Stimulated activated CD4-positive, alpha-beta T cell treated with anti-CD3 and anti-CD28 coated beads, Interleukin-12 subunit alpha, Interleukin-12 subunit beta, amount 100 ng/mL, for 24 hours (primary cell): ENCODE measurements at regions not wholly inside any gene's neighbourhood (a gene's known extent, or its start where the extent isn't known, plus 50 kb on each side); places are given as distances from the start of the nearest gene placed in this dataset.
"Not testable (repeated sequence)": the region's sequence is repeated elsewhere in the genome, so short reads cannot be mapped to it uniquely, and the experiment has no call there.

Experiments used
- DNase-seq, 2 experiments: peaks; one replicate each; pipeline ENCODE4 v3.0.0-alpha.2; 2020; ENCODE audit warnings: low read depth in 2 of 2

DNA sequence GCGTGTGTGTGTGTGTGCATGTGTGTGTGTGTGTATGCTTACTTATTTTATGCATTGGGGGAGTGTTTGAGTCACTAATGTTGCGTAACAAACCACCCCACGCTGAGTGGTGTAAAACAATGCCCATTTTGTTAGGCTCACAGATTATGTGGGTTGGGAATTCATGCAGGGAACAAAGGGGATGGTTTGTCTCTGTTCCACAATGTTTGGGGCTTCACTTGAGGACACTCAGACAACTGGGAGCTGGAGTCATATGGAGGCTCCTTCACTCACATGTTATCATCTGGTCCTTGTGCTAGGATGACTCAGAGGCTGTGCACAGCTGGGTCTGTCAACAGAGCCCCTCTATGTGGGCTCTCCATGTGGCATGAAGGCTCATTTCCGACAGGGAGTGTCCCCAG, 51.3 kb upstream of the LARGE1 start:
- no peak for DNase-seq

DNA sequence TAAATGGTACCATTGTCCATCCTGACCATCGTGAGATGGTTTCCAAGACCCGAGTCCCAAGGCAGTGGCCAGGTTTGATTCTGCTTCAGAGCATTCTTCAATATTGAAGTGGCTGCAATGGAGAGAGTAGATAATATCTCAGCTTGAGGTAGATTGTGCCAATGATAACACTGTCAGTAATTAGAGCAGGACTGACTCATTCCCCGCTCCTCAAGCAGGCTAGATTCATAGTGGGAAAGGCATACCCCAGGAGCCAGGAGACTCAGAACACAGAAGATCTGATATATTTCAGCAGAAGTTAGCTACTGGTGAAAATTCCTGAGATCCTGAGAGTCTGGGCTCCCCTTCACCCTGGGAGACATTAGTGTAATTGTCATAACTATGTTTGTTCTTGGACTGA, 55.6 kb upstream of the LARGE1 start:
- no peak for DNase-seq

DNA sequence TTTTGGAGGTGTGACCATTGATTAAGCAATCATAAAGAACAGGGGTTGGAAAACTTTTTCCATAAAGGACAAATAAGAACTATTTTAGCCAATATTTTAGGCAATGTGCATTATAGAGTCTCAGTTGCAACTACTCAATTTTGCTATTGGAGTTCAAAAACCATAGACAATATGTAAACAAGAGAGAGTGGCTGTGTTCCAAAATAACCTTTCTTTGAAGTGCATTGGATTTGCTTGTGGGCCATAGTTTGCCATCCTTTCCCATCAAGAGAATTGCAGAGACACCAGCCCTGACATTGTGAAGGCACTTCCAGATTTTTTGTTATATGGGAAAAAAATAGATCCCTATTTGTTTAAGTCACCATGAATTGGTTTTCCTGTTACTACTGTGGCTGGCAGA, 63.3 kb upstream of the LARGE1 start:
- DNase-seq: no peak

DNA sequence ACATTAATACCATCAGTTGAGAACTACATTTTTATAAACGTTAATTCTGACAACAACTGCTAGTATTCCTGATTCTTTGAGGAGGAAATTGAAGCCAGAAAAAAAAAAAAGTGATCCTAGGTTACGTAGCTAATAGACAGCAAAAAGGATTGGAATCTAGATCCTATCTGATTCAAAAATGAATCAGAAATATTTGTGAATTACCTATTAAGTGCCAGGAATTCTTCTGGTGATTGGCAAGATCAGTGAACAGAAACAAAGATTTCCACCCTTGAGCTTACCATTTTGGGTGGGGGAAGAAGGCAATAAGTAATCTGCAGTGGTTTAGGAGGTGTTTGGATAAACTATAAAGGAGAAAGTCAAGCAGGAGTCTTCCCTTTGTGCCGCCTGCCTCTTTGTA, 63.9 kb upstream of the LARGE1 start:
- DNase-seq: no peak

DNA sequence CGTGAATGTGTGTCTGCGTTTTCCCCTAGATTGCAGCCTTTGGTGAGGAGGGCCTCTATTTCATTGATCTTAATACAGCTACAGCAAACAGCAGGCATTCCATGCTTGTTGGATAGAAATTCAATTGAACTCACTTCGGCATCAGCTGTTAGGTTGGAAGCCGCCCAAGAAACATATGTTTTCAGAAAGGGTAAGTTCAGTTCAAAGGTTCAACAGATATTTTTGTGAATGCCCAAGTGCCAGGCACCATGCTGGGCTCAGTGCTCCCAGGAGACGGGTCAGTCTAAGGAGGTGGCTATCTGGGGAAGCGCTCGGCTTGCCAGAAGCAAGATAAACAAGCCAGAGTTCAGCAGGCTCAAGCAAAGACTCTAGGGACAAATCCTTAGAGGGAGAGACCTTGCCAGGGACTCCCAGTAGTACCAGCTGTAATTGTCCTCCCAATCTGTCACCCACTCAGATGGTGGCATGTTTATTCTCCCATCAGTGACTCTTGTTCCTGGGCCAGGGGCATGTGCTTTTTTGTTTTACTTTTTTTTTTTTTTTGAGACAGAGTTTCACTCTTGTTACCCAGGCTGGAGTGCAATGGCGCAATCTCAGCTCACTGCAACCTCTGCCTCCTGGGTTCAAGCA, 64.5 kb upstream of the LARGE1 start:
- no peak for DNase-seq

DNA sequence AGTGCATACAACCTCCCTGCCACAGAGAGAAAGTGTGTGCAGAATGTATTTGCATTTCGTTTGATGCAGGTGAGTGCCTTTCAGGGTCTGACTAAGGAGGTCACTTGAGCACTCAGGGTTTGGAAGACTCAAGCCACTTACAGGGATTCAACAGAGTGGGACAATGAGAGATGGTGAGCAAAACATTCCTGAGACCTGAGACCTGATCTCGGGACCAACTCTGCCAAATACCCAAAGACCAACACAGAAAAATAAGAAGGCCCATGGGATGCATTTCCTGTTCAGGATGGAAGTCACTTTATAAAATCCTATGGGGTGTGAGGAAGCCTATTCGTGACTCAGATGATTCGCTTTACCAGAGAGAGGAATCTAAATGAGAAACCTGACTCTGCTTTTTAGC, 65.2 kb upstream of the LARGE1 start:
- DNase-seq: no peak

DNA sequence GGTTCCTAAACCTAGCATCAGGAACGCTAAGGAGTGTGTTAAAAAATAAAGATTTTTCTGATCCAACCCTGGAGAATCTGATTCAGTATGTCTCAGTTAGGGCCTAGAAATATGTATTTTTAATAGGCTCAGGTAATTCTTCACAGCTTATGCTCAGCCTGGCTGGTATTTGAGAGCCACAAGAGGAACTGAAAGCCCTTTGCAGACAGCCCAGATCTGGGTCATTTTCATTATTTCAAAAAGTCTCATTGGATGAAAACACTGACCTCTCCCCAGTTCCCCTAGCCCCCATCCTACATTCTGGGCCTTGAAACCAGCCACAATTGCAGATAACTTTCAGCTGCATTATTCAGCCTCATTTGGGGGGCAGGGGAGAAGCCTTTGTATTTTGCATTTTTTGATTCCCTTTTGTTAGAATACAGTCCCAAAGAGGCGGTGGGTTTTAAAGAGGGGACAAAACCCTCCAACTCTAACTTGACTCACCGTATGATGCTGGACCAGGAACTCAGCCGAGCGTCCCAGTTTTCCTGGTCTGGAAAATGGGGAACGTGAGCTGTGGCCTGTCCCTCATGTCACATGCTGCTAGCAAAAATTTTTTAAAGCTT, 66.0 kb upstream of the LARGE1 start:
- DNase-seq: no peak

DNA sequence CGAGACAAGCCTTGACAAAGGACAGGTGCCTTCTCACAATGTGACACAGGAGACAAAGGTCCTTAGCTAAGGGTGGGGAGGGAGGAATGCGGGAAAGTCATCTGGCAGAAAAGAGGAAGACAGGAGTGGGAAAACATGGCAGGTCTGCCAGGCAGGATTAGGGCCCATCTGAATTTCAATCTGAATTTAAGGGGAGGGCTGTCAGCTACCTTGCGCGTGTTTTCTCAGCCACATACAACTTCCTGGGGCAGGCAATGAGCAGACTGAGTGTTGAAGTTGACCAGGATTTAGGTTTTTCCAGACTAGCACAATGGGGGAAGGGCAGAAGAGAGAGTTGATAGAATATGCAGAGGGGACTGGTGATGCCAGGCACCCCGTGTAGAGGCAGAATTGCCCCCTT, 66.7 kb upstream of the LARGE1 start:
- DNase-seq: no peak

DNA sequence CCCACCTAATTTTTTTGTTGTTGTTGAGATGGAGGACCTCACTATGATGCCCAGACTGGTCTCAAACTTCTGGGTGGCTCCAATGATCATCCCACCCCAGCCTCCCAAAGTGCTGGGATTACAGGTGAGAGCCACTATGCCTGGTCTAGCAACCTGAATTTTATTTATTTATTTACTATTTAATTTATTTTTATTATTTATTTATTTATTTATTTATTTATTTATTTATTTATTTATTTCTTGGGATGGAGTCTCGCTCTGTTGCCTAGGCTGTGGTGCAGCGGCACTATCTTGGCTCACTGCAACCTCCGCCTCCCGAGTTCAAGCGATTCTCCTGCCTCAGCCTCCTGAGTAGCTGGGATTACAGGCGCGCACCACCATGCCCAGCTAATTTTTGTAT, 69.0 kb upstream of the LARGE1 start:
- DNase-seq: not testable (repeated sequence)

DNA sequence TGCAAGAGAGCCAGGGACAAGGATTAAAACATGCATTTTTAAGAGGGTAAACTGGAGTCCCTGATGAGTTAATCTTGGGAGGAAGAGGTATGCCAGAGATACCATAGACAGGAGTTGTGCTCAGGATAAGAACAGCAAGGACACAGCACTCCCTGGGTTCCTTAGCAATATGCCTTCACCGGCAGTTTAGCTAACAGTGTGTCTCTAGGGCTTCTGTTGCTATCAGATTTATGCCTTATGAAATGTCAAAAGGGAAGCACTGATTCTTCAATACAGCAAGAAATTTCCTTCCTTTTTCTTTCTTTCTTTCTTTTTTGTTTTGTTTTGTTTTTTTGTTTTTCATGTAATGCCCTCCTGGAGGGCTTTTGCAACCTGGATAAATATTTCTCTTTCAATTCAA, 71.3 kb upstream of the LARGE1 start:
- DNase-seq: no peak

DNA sequence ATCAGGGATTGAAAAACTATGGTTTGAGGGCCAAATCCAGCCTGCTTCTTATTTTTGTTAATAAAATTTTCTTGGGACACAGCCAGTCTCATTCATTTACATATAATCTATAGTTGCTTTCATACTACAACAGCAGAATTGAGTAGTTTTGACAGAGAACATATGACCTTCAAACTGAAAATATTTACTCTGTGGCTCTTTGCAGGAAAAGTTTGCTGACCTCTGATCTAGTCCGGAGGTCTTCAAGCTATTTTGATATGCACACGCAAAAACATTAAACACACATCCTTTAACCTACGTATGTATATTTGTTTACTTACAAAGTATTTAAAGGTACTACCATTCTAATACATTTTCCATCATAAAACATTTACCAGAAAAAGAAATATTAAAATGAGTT, 76.5 kb upstream of the LARGE1 start:
- DNase-seq: no peak

DNA sequence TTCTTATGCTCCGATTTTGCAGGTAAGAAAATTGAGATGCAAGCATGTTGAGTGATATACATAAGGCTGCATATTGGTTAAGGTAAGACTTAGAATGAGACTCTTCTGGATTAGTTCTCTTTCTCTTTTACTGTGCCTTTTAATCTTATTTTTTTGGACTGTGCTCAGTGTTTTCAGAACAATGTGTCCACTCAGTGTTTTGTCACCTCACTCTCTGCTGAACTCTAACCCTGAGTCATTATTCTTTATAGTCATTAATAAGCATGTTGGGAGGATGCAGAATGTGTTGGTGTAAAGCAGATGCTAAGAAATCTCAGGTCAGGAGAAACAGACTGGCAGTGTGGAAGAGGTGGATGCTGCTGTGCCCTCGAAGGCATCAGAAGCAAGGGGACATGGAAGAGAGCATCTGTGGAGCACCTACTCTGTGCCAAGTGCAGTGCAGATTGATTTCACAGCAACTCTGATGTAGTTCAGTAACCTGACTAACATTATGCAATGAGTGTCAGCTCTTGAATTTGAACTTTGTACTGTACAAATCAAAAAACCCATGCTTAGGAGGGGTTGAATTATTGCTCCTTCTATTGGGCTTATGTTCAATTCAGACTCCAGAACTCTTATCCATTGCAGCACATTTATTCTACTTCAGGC, 80.7 kb upstream of the LARGE1 start:
- DNase-seq: no peak

DNA sequence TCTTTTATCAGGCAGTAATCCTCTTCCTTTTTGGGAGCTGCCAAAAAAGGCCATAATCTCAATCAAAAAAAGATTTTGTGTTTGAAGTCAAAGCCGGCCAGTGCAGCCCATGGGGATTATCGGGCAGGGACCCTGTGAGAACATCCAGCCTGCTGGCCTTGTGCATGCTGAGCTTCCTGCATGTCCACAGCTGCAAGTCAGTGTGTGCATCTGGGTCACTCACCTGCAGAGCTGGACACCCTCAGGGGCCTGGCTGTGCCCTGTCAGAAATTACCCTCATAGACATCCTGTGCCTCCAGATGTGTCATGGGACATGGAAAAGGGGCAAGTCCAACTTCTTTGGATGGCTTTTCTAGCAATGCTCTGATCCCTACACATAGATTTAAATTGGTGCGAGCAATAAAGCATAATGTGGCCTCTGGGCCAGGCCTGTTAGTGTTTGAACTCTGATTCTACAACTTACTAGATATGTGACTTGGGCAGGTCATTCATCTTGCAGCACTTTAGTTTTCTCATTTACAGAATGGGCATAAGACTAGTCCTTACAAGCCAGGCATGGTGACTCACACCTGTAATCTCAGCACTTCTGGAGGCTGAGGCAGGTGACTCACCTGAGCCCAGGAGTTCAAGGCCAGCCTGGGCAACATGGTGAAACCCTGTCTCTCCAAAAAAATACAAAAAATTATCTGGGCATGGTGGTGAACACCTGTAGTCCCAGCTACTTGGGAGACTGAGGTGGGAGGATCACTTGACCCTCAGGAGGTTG, 81.6 kb upstream of the LARGE1 start:
- DNase-seq: no peak

DNA sequence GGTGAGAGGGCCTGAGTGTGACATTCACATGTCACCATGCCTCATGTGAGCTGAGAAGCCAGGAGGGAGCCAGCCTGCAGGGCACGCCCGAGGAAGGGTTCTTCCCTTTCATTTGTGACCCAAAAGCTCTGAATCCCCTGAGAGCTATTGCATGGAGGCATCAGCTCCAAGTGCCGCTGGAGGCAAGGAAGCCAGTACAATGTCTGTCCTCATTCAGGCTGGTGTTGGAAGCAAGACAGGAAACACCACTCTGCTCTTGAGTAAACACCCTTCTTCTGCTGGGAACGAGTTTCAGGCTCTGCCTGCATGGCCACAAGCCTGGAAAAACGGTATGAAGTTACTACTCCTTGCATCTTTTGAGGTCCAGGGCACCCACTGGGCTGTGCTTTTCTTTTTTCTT, 83.8 kb upstream of the LARGE1 start:
- DNase-seq: no peak

DNA sequence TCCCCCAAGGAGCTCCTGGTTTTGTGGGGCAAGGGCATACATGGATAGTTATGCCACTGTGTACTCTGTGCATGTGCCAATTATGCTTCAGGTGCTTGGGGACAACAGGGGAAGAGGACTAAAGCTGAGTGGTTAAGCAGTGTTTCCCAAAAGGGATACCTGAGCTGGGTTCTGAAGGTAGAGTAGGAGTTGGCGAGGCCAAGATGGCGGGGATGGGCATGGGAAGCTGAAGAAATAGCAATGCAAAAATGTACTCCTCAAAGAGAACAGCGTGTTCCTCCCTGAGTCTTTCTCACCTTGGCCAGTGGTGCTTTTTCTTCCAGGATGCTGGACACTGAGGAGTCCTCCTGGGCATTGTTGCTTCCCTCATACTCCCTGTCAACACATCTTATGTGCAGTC, 90.0 kb upstream of the LARGE1 start:
- no peak for DNase-seq

DNA sequence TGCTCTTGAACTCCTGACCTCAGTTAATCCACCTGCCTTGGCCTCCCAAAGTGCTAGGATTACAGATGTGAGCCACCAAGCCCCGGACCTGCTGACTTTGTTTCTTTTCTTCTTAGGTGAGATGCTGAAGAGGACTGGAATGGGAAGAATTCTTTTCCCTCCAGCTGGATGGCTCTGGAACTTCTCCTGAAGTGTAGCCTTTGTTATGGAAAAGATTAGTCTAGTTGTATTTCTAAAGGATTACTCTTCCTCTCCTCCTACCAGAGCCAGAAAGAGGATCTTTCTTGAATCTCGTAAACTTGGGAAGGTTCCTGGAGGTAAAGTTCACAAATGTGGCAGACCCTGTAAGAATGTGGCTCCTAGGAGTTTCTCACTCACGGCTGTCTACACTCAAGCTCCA, 95.4 kb upstream of the LARGE1 start:
- DNase-seq: no peak

DNA sequence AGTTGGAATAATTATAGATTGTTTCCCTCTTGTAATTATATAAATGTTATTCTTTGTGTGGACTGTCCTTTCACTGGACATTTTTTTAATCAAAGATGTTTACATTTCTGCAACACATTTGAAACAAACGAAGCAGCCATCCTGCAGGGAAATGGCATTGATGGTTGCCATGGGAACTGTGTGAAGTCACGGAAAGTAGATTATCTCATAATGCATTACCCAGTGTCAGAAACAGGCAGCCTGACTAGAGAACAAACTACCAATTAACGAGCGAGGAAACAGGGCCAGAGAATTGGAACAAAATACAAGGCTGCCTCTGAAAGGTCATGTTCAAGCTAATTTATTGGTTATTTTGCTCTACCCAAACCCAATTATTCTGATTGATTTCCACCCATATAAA, 96.9 kb upstream of the LARGE1 start:
- DNase-seq: no peak

DNA sequence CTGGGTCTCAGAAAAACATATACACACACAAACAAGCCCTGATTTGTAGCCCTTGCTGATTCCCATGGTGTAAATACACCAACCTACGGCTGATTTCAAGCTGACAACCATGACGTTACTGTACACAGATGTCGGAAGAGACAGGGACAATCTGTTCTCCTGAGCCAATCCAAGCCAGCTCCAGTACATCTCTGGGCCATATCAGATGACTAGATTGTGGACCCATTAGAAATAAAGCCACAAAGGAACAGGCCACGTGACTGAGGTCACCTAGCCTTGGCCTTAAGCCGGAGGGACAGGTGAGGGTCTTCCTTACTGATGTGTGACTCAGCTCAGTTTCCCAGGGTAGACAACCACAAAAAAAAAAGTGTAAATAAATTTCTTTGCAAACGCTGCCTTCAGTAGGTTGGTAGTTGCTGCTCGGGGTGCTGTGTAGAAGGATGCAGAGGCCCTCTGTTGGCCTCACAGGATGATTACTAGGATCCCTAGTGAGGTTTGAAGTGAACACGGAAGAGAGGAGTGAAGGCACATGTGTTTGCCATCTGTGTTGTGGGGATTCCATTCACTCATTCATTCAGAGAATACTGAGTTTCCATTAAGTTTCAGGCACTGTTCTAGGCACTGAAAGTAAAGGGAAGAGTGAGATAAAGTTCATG, 99.0 kb upstream of the LARGE1 start:
- no peak for DNase-seq

DNA sequence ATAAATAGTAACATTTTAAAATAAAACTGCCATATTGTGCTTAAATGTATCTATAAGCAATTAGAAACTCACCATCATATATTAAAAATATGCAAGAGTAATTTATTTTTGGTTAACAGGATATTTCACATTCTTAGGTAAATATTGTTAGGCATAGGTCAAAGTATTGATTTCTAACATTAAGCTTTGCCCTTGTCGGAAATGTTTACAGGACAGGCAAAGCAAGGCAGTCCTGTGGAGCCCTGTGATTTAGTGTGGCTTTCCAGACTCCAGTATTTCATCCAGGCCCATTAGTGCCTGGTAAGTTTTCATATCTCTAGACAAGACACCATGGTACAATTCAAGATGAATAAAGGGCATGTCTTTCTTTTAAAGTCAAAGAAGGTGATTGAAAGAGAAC, 114.9 kb upstream of the LARGE1 start:
- no peak for DNase-seq

DNA sequence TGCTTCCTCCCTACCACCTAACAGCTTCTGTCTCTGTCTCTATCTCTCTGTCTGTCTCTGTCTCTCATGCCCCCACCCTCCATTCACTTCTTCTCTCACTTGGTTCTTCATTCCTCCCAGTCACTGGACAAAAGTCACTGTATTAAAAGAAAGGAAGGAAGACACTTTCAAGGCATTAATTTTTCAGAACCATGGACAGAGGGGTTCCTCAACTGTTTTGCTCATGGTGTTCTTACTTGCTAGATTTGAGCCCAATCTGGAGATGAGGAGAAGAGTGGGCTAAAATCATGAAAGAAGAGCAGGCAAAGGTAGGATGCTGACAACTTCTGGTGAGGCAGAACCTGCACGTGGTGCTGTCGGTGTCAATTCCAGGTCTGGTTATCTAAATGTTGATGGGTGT, 116.7 kb upstream of the LARGE1 start:
- no peak for DNase-seq

DNA sequence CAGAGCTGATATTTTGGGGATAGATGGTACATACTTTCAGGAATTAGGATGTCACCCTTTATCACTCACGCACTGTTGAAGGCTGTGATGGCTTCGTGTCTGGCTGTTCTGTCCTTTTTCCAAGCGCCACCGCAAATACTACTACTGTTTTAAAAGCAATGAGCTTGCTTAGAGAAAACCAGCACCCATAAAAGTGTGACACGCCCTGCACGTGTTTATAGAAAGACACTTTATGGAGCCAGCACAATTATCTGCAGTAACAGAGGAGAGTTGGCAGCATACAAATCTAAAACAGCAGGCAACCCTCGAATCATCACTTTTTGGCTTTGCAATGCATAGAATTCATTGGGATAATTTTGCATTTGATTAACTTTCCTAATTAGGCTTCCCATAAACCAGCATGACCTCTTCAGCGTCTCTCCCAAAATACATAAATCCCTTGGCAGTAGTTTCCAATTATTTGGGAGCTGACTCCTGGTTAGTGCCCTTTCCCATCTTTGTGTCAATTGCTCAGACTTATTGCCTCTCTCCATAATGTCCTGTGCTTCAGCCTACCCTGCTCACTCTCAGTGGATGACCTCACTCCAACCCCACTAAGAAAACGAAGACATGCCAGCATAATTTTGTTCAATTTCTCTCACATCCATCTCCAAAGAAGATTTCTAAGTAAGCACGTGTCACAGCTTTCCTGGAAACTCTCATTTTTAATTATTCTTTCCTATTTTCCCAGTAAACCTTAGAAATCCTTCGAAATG, 118.7 kb upstream of the LARGE1 start:
- no peak for DNase-seq

DNA sequence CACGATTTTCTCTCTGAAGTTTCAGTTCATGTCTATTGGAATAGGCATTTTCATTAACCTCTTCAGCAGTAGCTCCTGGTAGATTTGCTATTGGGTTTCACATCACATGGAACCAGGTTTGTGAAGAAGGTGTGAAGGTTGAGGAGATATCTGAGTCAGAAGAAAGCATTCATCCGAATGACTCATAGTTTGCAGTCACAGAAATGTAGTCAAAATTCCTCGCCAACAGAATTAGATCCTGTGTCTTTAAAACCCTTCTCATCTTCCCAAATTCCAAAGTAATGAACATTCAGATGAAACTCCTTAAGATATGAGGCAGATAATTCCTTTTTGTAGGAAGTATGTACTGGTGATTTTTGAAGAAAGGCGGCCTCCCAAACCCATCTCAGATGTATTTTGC, 125.0 kb upstream of the LARGE1 start:
- DNase-seq: no peak
